GM23338 (cell line): ENCODE measurements at regions not wholly inside any gene's neighbourhood (a gene's known extent, or its start where the extent isn't known, plus 50 kb on each side); places are given as distances from the start of the nearest gene placed in this dataset.

ENCODE experiments used
- ATAC-seq: fragments of 200-7000 bp; cut with Tn5 transposase; 3 replicates; pipeline ENCODE4 v1.9.1; 2020
- DNase-seq: peaks from one replicate; pipeline ENCODE4 v3.0.0-alpha.2; 2015; ENCODE audit warnings: low spot score
- H2AFZ ChIP-seq: fragments of 200-600 bp; sonication (generic); 2 replicates; pipeline ENCODE4 v1.8.0; 2016; ENCODE audit warnings: antibody characterized with exemption, mild to moderate bottlenecking, moderate library complexity
- H3F3A ChIP-seq: fragments of 200-600 bp; sonication (generic); replicated peaks from 2 replicates; pipeline ENCODE4 v1.8.0; 2017; ENCODE audit warnings: antibody characterized with exemption, mixed run types, low read depth
- H3K27ac ChIP-seq: fragments of 200-600 bp; sonication (generic); 2 replicates; pipeline ENCODE4 v1.6.1; 2016; ENCODE audit warnings: low read depth
- H3K27me3 ChIP-seq: fragments of 200-600 bp; sonication (generic); 2 replicates; pipeline ENCODE4 v1.8.0; 2016; ENCODE audit warnings: mild to moderate bottlenecking, mixed run types, moderate library complexity; ENCODE audit not compliant: insufficient read depth
- H3K36me3 ChIP-seq: fragments of 200-600 bp; sonication (generic); 2 replicates; pipeline ENCODE4 v1.8.0; 2016; ENCODE audit warnings: mild to moderate bottlenecking; ENCODE audit not compliant: insufficient read depth
- H3K4me1 ChIP-seq: fragments of 200-600 bp; sonication (generic); 2 replicates; pipeline ENCODE4 v1.8.0; 2016; ENCODE audit warnings: mild to moderate bottlenecking, moderate library complexity; ENCODE audit not compliant: insufficient read depth
- H3K4me2 ChIP-seq: fragments of 200-600 bp; sonication (generic); 2 replicates; pipeline ENCODE4 v1.7.1; 2017; ENCODE audit warnings: mixed run types
- H3K4me3 ChIP-seq: fragments of 200-600 bp; sonication (generic); 2 replicates; pipeline ENCODE4 v1.6.1; 2016; ENCODE audit warnings: mixed run types
- H3K79me2 ChIP-seq: fragments of 200-600 bp; sonication (generic); replicated peaks from 2 replicates; pipeline ENCODE4 v1.8.0; 2017; ENCODE audit warnings: mild to moderate bottlenecking; ENCODE audit not compliant: insufficient read depth
- H3K9me2 ChIP-seq: fragments of 200-600 bp; sonication (generic); 2 replicates; pipeline ENCODE4 v1.8.0; 2017; ENCODE audit not compliant: insufficient read depth
- H4K20me1 ChIP-seq: fragments of 200-600 bp; sonication (generic); replicated peaks from 2 replicates; pipeline ENCODE4 v1.8.0; 2017; ENCODE audit warnings: mild to moderate bottlenecking; ENCODE audit not compliant: insufficient read depth
- H3K27ac Mint-ChIP-seq: 2 replicates; pipeline ENCODE4 v1.8.0; 2020; ENCODE audit warnings: inconsistent platforms, mild to moderate bottlenecking, moderate library complexity, mixed read lengths
- H3K27me3 Mint-ChIP-seq: 3 replicates; pipeline ENCODE4 v1.8.0; 2022; ENCODE audit warnings: low read depth, mild to moderate bottlenecking, moderate library complexity, mixed read lengths, inconsistent platforms; ENCODE audit not compliant: insufficient read depth, poor library complexity
- H3K36me3 Mint-ChIP-seq: 3 replicates; pipeline ENCODE4 v1.8.0; 2021; ENCODE audit warnings: low read depth, mild to moderate bottlenecking, inconsistent platforms, moderate library complexity, mixed read lengths
- H3K4me1 Mint-ChIP-seq: 3 replicates; pipeline ENCODE4 v1.8.0; 2020; ENCODE audit warnings: mild to moderate bottlenecking, inconsistent platforms, mixed read lengths
- H3K4me3 Mint-ChIP-seq: 3 replicates; pipeline ENCODE4 v1.8.0; 2021; ENCODE audit warnings: moderate library complexity, mild to moderate bottlenecking, inconsistent platforms, mixed read lengths
- H3K9me3 Mint-ChIP-seq: 3 replicates; pipeline ENCODE4 v1.8.0; 2020; ENCODE audit warnings: moderate library complexity, mild to moderate bottlenecking, inconsistent platforms, mixed read lengths
- CREB1 ChIP-seq: fragments of 250-450 bp; sonication (Bioruptor Pico); IDR thresholded peaks from 2 replicates; pipeline ENCODE4 v1.5.0; 2020; ENCODE audit warnings: low read depth, mild to moderate bottlenecking, moderate library complexity
- CTCF ChIP-seq, 2 experiments: fragments of 200-600 bp in 1 of 2; sonication (generic) in 1 of 2; conservative IDR thresholded peaks; 2 replicates each; pipeline versions ENCODE4 v1.5.1 to v1.6.1; 2016 to 2017; ENCODE audit warnings: antibody characterized with exemption in 2 of 2, low read depth in 2 of 2, mild to moderate bottlenecking in 2 of 2, moderate library complexity in 1 of 2
- ETS1 ChIP-seq: IDR thresholded peaks from 2 replicates; pipeline ENCODE4 v1.6.1; 2016; ENCODE audit warnings: antibody characterized with exemption
- EZH2 ChIP-seq: fragments of 200-600 bp; sonication (generic); IDR thresholded peaks from one replicate; pipeline ENCODE4 v1.8.0; 2017; ENCODE audit warnings: antibody characterized with exemption, mild to moderate bottlenecking, low read depth; ENCODE audit not compliant: unreplicated experiment
- EZH2phosphoT487 ChIP-seq: fragments of 200-600 bp; sonication (generic); IDR thresholded peaks from one replicate; pipeline ENCODE4 v1.8.1; 2018; ENCODE audit warnings: antibody characterized with exemption; ENCODE audit not compliant: unreplicated experiment
- JUNB ChIP-seq: IDR thresholded peaks from one replicate; pipeline ENCODE4 v1.6.1; 2016; ENCODE audit warnings: antibody characterized with exemption; ENCODE audit not compliant: unreplicated experiment
- NANOG ChIP-seq: IDR thresholded peaks from 2 replicates; pipeline ENCODE4 v1.6.1; 2016; ENCODE audit warnings: antibody characterized with exemption, borderline replicate concordance
- POLR2AphosphoS5 ChIP-seq: IDR thresholded peaks from 2 replicates; pipeline ENCODE4 v1.6.1; 2016; ENCODE audit warnings: antibody characterized with exemption, low read depth
- STAT1 ChIP-seq: IDR thresholded peaks from one replicate; pipeline ENCODE4 v1.6.1; 2016; ENCODE audit warnings: antibody characterized with exemption; ENCODE audit not compliant: unreplicated experiment
- ZNF114 ChIP-seq: fragments of 250-450 bp; sonication (Bioruptor Pico); IDR thresholded peaks from 2 replicates; pipeline ENCODE4 v1.5.0; 2020; ENCODE audit warnings: mild to moderate bottlenecking, moderate library complexity
- ZNF331 ChIP-seq: fragments of 250-450 bp; sonication (Bioruptor Pico); IDR thresholded peaks from 2 replicates; pipeline ENCODE4 v1.5.0; 2020; ENCODE audit warnings: low read depth, mild to moderate bottlenecking, moderate library complexity
- ZNF462 ChIP-seq: fragments of 250-450 bp; sonication (Bioruptor Pico); IDR thresholded peaks from 2 replicates; pipeline ENCODE4 v1.5.0; 2020; ENCODE audit warnings: mild to moderate bottlenecking, moderate library complexity
- TF ChIP-seq, protein P1 (sequence below): IDR thresholded peaks from one replicate; pipeline ENCODE4 v1.6.1; 2018; ENCODE audit warnings: antibody characterized with exemption; ENCODE audit not compliant: unreplicated experiment

- Mint-ChIP-seq H3K9me3 (peaks cover 74% of the 10 kb centered on the region), H3K4me3 (no peak overlapping the region), H3K36me3 (peaks cover 49% of the 10 kb centered on the region), H3K4me1 (no peaks in the 10 kb centered on the region), H3K27me3 (peaks cover 2% of the 10 kb centered on the region), H3K27ac (no peak overlapping the region)
- H3F3A ChIP-seq, result no peaks in the 10 kb centered on the region
- no peaks in the 10 kb centered on the region for H3K79me2 ChIP-seq
- H2AFZ ChIP-seq, result no peak overlapping the region
- H3K9me2 ChIP-seq, result peaks cover 6% of the 10 kb centered on the region; the same call in 1 of the 2 replicates
- no peaks in the 10 kb centered on the region for H3K27me3 ChIP-seq
- H3K4me3 ChIP-seq, result no peak overlapping the region
- H3K27ac ChIP-seq, result no peak overlapping the region
- no peak overlapping the region for H3K4me2 ChIP-seq
- no peaks in the 10 kb centered on the region for H4K20me1 ChIP-seq
- H3K36me3 ChIP-seq, result peaks cover 7% of the 10 kb centered on the region
- no peak for TF ChIP-seq JUNB
- TF ChIP-seq ZNF462 (CRISPR knock-in tag), result no peak
- TF ChIP-seq CTCF (conservative IDR thresholded peaks at IDR 0.05; ENCODE audit: low read depth in 2 of 2), result no peak
- TF ChIP-seq, protein P1, sequence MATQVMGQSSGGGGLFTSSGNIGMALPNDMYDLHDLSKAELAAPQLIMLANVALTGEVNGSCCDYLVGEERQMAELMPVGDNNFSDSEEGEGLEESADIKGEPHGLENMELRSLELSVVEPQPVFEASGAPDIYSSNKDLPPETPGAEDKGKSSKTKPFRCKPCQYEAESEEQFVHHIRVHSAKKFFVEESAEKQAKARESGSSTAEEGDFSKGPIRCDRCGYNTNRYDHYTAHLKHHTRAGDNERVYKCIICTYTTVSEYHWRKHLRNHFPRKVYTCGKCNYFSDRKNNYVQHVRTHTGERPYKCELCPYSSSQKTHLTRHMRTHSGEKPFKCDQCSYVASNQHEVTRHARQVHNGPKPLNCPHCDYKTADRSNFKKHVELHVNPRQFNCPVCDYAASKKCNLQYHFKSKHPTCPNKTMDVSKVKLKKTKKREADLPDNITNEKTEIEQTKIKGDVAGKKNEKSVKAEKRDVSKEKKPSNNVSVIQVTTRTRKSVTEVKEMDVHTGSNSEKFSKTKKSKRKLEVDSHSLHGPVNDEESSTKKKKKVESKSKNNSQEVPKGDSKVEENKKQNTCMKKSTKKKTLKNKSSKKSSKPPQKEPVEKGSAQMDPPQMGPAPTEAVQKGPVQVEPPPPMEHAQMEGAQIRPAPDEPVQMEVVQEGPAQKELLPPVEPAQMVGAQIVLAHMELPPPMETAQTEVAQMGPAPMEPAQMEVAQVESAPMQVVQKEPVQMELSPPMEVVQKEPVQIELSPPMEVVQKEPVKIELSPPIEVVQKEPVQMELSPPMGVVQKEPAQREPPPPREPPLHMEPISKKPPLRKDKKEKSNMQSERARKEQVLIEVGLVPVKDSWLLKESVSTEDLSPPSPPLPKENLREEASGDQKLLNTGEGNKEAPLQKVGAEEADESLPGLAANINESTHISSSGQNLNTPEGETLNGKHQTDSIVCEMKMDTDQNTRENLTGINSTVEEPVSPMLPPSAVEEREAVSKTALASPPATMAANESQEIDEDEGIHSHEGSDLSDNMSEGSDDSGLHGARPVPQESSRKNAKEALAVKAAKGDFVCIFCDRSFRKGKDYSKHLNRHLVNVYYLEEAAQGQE, result no peak
- TF ChIP-seq ZNF114 (CRISPR knock-in tag), result no peak
- no peak for TF ChIP-seq NANOG
- no peak for TF ChIP-seq ETS1
- TF ChIP-seq STAT1, result no peak
- TF ChIP-seq CREB1, result no peak
- no peak for TF ChIP-seq POLR2AphosphoS5
- no peak for TF ChIP-seq ZNF331
- no peak for TF ChIP-seq EZH2phosphoT487
- no peak for TF ChIP-seq EZH2
- DNase-seq (no peak), ATAC-seq (no peak)
- no peaks in the 10 kb centered on the region for H3K4me1 ChIP-seq
These were observed 409.8 kb upstream of the FRG1 start for GRCh38 chr4:189530848-189531247.
